Smooth muscle cell (in vitro differentiated cells): ENCODE measurements at regions not wholly inside any gene's neighbourhood (a gene's known extent, or its start where the extent isn't known, plus 50 kb on each side); places are given as distances from the start of the nearest gene placed in this dataset.

Source experiments
- DNase-seq: peaks from one replicate; lab custom pipeline; 2025; ENCODE audit not compliant: unreplicated experiment; lab: John Stamatoyannopoulos, UW
- H2AFZ ChIP-seq: fragments of 200-600 bp; sonication (generic); 2 replicates; pipeline ENCODE4 v1.6.0; 2016; ENCODE audit warnings: antibody characterized with exemption, low read depth, mild to moderate bottlenecking
- H3F3A ChIP-seq: fragments of 200-600 bp; sonication (generic); 2 replicates; pipeline ENCODE4 v1.6.0; 2017; ENCODE audit warnings: antibody characterized with exemption, low read depth
- H3K27ac ChIP-seq: fragments of 200-600 bp; sonication (generic); 2 replicates; pipeline ENCODE4 v1.5.1; 2016; ENCODE audit warnings: low read depth, mild to moderate bottlenecking
- H3K27me3 ChIP-seq: fragments of 200-600 bp; sonication (generic); 2 replicates; pipeline ENCODE4 v1.6.1; 2016; ENCODE audit warnings: low read depth, mild to moderate bottlenecking
- H3K36me3 ChIP-seq: fragments of 200-600 bp; sonication (generic); 2 replicates; pipeline ENCODE4 v1.5.1; 2016; ENCODE audit warnings: low read depth
- H3K4me1 ChIP-seq: fragments of 200-600 bp; sonication (generic); 2 replicates; pipeline ENCODE4 v1.5.1; 2016; ENCODE audit warnings: low read depth
- H3K4me2 ChIP-seq: fragments of 200-600 bp; sonication (generic); 2 replicates; pipeline ENCODE4 v1.6.0; 2016; ENCODE audit warnings: mild to moderate bottlenecking
- H3K4me3 ChIP-seq: fragments of 200-600 bp; sonication (generic); 2 replicates; pipeline ENCODE4 v1.5.1; 2016; ENCODE audit warnings: mild to moderate bottlenecking
- H3K79me2 ChIP-seq: fragments of 200-600 bp; sonication (generic); 2 replicates; pipeline ENCODE4 v1.6.0; 2016; ENCODE audit warnings: low read depth, mild to moderate bottlenecking
- H3K9ac ChIP-seq: fragments of 200-600 bp; sonication (generic); 2 replicates; pipeline ENCODE4 v1.6.0; 2016; ENCODE audit warnings: low read depth
- H3K9me3 ChIP-seq: fragments of 200-600 bp; sonication (generic); replicated peaks from 2 replicates; pipeline ENCODE4 v1.5.1; 2016; ENCODE audit warnings: low read depth
- H4K20me1 ChIP-seq: fragments of 200-600 bp; sonication (generic); 2 replicates; pipeline ENCODE4 v1.6.0; 2016; ENCODE audit warnings: low read depth
- WGBS: methylation state at CpG from one replicate; pipeline ENCODE4 v1.1.7; 2016; ENCODE audit warnings: low lambda C conversion rate; 5-methylcytosine and 5-hydroxymethylcytosine counted together
- TF ChIP-seq, protein P1 (sequence below): fragments of 200-600 bp; sonication (generic); IDR thresholded peaks from 2 replicates; pipeline ENCODE4 v1.5.1; 2017; ENCODE audit warnings: borderline replicate concordance, mild to moderate bottlenecking, antibody characterized with exemption; ENCODE audit not compliant: insufficient read depth, poor library complexity, severe bottlenecking

DNA sequence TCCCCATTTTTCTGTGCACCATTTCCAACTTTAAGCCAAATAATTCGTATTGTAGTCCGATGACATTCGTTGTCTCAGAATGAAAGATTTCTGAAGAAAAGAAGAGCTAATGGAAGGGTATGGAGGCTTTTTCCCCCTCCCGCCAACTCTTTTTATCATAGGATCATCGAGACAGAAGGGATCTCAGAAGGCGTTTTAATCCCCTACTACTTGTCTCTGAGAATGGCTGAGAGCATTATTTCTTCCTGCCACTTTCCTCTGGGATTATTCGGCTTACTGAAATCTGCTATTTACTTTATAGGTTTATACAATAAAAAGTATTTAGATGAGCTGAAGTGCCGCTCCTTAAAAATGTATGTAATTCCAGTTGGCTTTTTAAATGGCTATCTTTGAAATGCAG lies 789.8 kb downstream of the EDEM1 start:
- Histone ChIP-seq H3K4me2 (no peak overlapping the region), H3K9ac (no peak overlapping the region), H3K27me3 (no peaks in the 10 kb centered on the region), H3K4me3 (no peak overlapping the region), H3K27ac (no peak overlapping the region), H3F3A (no peaks in the 10 kb centered on the region), H2AFZ (no peak overlapping the region), H3K79me2 (no peaks in the 10 kb centered on the region), H3K36me3 (no peaks in the 10 kb centered on the region), H4K20me1 (no peaks in the 10 kb centered on the region), H3K9me3 (no peaks in the 10 kb centered on the region), H3K4me1 (no peaks in the 10 kb centered on the region)
- WGBS: 74% methylated on average over 8 of the region's 8 CpGs
- no peak for DNase-seq
- TF ChIP-seq, protein P1, sequence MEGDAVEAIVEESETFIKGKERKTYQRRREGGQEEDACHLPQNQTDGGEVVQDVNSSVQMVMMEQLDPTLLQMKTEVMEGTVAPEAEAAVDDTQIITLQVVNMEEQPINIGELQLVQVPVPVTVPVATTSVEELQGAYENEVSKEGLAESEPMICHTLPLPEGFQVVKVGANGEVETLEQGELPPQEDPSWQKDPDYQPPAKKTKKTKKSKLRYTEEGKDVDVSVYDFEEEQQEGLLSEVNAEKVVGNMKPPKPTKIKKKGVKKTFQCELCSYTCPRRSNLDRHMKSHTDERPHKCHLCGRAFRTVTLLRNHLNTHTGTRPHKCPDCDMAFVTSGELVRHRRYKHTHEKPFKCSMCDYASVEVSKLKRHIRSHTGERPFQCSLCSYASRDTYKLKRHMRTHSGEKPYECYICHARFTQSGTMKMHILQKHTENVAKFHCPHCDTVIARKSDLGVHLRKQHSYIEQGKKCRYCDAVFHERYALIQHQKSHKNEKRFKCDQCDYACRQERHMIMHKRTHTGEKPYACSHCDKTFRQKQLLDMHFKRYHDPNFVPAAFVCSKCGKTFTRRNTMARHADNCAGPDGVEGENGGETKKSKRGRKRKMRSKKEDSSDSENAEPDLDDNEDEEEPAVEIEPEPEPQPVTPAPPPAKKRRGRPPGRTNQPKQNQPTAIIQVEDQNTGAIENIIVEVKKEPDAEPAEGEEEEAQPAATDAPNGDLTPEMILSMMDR: no peak

DNA sequence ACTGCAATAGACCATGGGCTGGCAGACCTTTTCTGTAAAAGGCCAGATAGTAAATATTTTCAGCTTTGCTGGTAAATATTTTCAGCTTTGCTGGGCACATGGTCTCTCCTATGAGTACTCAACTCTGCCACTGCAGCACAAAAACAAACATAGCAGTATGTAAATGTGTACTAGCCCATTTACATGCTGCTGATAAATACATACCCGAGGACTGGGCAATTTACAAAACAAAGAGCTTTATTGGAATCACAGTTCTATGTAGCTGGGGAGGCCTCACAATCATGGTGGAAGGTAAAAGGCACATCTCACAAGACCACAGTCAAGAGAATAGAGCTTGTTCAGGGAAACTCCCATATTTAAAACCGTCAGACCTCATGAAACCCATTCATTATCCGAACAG lies 793.0 kb downstream of the EDEM1 start:
- no peaks in the 10 kb centered on the region for H3K4me1 ChIP-seq
- TF ChIP-seq, protein P1: no peak

DNA sequence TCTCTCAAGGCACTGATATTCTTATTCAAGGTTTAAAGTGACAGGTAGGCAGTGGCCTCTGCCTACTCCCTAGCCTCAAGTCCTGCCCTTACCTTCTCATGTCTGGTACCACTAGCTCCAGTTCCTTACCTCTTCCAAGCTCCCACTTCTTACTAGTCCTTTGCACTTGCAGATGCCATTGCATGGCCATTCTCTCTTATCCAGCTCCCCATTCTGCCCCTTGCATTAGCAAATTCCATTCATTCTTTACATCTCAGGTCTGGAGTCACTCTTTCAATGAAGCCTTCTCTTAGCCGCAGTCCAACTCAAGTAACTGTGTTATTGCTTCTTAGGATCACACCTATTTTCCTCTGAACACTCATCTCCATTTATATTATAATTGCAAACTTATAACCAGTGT lies 807.1 kb downstream of the EDEM1 start:
- H3K27ac ChIP-seq: no peak overlapping the region
- WGBS: 56% methylated on average over 1 of the region's 1 CpG

More for the DNA sequence above, 793.0 kb downstream of the EDEM1 start:
- H3K9ac ChIP-seq: no peak overlapping the region
- H3K4me3 ChIP-seq: no peak overlapping the region
- H2AFZ ChIP-seq: no peak overlapping the region
- H3K4me2 ChIP-seq: no peak overlapping the region
- no peaks in the 10 kb centered on the region for H3K27me3 ChIP-seq
- H3K9me3 ChIP-seq: no peaks in the 10 kb centered on the region
- no peak overlapping the region for H3K27ac ChIP-seq
- no peaks in the 10 kb centered on the region for H4K20me1 ChIP-seq
- no peaks in the 10 kb centered on the region for H3K79me2 ChIP-seq
- H3F3A ChIP-seq: no peaks in the 10 kb centered on the region
- H3K36me3 ChIP-seq: no peaks in the 10 kb centered on the region
- DNase-seq: no peak
- 57% methylated on average over 3 of the region's 3 CpGs for WGBS

DNA sequence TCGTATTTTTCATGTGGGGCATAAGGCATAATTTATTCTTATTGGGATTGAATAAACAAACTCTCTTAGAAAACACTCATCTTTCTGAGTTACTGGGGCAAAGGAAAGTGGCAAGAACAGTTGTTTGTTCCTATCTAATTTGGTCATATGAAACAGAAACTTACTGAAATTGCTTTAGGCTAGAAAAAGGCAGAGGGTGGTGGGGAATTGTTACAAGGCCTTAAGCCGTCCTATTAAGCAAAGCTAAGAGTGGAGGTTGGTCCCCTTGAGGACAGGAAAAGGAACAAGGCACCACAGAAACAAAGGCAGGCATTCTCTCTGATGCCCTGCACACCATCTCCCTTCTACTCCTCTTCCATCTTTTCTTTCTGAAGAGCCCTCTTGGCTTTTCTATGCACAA lies 830.9 kb downstream of the EDEM1 start:
- no peaks in the 10 kb centered on the region for H3K4me1 ChIP-seq
- no peak overlapping the region for H2AFZ ChIP-seq
- no peaks in the 10 kb centered on the region for H3K36me3 ChIP-seq
- no peak overlapping the region for H3K4me2 ChIP-seq
- no peaks in the 10 kb centered on the region for H3F3A ChIP-seq
- H3K4me3 ChIP-seq: no peak overlapping the region
- no peaks in the 10 kb centered on the region for H3K27me3 ChIP-seq
- no peak for DNase-seq
- TF ChIP-seq, protein P1: no peak
- 69% methylated on average over 2 of the region's 2 CpGs for WGBS
- H3K9ac ChIP-seq: no peak overlapping the region
- no peak overlapping the region for H3K27ac ChIP-seq
- H4K20me1 ChIP-seq: no peaks in the 10 kb centered on the region
- H3K79me2 ChIP-seq: no peaks in the 10 kb centered on the region
- no peaks in the 10 kb centered on the region for H3K9me3 ChIP-seq

More for the DNA sequence above, 807.1 kb downstream of the EDEM1 start:
- no peaks in the 10 kb centered on the region for H3K36me3 ChIP-seq
- TF ChIP-seq, protein P1: no peak
- no peak overlapping the region for H3K4me3 ChIP-seq
- no peaks in the 10 kb centered on the region for H3F3A ChIP-seq
- H4K20me1 ChIP-seq: no peaks in the 10 kb centered on the region
- no peaks in the 10 kb centered on the region for H3K9me3 ChIP-seq
- H3K79me2 ChIP-seq: no peaks in the 10 kb centered on the region
- H3K4me1 ChIP-seq: no peaks in the 10 kb centered on the region
- no peak for DNase-seq
- no peaks in the 10 kb centered on the region for H3K27me3 ChIP-seq
- no peak overlapping the region for H3K9ac ChIP-seq
- H3K4me2 ChIP-seq: no peak overlapping the region
- H2AFZ ChIP-seq: no peak overlapping the region
